A549 (cell line): ENCODE measurements at regions not wholly inside any gene's neighbourhood (a gene's known extent, or its start where the extent isn't known, plus 50 kb on each side); places are given as distances from the start of the nearest gene placed in this dataset.

Experiments
- ATAC-seq, 2 experiments: fragments of 200-7000 bp in 1 of 2; fragments of >200 bp in 1 of 2; cut with Nextera tagmentation in 1 of 2; cut with Tn5 transposase in 1 of 2; 3 replicates each; pipeline versions ENCODE4 v1.8.0 to v1.9.1; 2018 to 2020; ENCODE audit warnings: mild to moderate bottlenecking in 1 of 2, moderate library complexity in 1 of 2
- CTCF ChIA-PET: fragments of 300-600 bp; sonication (Branson Sonifier 250); formaldehyde crosslinking; extraction: SDS; loops from one replicate; lab custom pipeline; 2021; ENCODE audit warnings: antibody characterized with exemption, inconsistent platforms; lab: Yijun Ruan, JAX
- POLR2A ChIA-PET: fragments of 350-600 bp; formaldehyde crosslinking; extraction: SDS; loops from one replicate; lab custom pipeline; 2021; ENCODE audit warnings: antibody characterized with exemption, inconsistent platforms; lab: Yijun Ruan, JAX
- DNase-seq, 2 experiments: peaks; one replicate each; pipeline versions ENCODE4 v3.0.0 to v3.0.0-alpha.2; 2011 to 2016; ENCODE audit warnings: low read depth in 1 of 2, low spot score in 1 of 2
- FAIRE-seq: peaks from 2 replicates; lab custom pipeline; 2011; peaks lifted over from hg19 to GRCh38; lab: Jason Lieb, UNC
- H3K27ac ChIP-seq, 2 experiments: fragments of >200 bp; sonication (Bioruptor Twin); formaldehyde crosslinking; 3 replicates each; pipeline ENCODE4 v1.5.1; 2016 to 2017
- H3K4me1 ChIP-seq: fragments of >200 bp; sonication (Bioruptor Twin); formaldehyde crosslinking; 3 replicates; pipeline ENCODE4 v1.6.1; 2016
- H3K4me2 ChIP-seq: fragments of >200 bp; sonication (Bioruptor Twin); formaldehyde crosslinking; 3 replicates; pipeline ENCODE4 v1.6.1; 2016
- H3K4me3 ChIP-seq: fragments of >200 bp; sonication (Bioruptor Twin); formaldehyde crosslinking; 3 replicates; pipeline ENCODE4 v1.5.1; 2016
- H3K9me3 ChIP-seq: fragments of >200 bp; sonication (Bioruptor Twin); formaldehyde crosslinking; 3 replicates; pipeline ENCODE4 v1.6.1; 2016
- BCL3 ChIP-seq: fragments of >200 bp; sonication (Bioruptor Twin); formaldehyde crosslinking; IDR thresholded peaks from 3 replicates; pipeline ENCODE4 v1.6.1; 2016
- CEBPB ChIP-seq, 2 experiments: fragments of >200 bp in 1 of 2; sonication (Bioruptor Twin) in 1 of 2; formaldehyde crosslinking in 1 of 2; IDR thresholded peaks; 2 replicates each; pipeline ENCODE4 v1.6.1; 2012 to 2016
- CHD2 ChIP-seq: fragments of 150-350 bp; IDR thresholded peaks from 2 replicates; pipeline ENCODE4 v1.6.1; 2014; ENCODE audit warnings: low read length; ENCODE audit not compliant: partially characterized antibody
- EHF ChIP-seq: fragments of 250-450 bp; sonication (Bioruptor Pico); IDR thresholded peaks from 2 replicates; pipeline ENCODE4 v1.5.0; 2020; ENCODE audit warnings: mild to moderate bottlenecking
- EHMT2 ChIP-seq: fragments of 200-600 bp; sonication (generic); IDR thresholded peaks from 2 replicates; pipeline ENCODE4 v1.6.1; 2016; ENCODE audit warnings: antibody characterized with exemption, low read depth, mild to moderate bottlenecking, moderate library complexity
- ELK1 ChIP-seq: fragments of 150-350 bp; IDR thresholded peaks from 2 replicates; pipeline ENCODE4 v1.6.1; 2014; ENCODE audit warnings: low read depth, mild to moderate bottlenecking, low read length
- HES2 ChIP-seq: fragments of >200 bp; sonication (Bioruptor Twin); formaldehyde crosslinking; IDR thresholded peaks from 2 replicates; pipeline ENCODE4 v1.6.1; 2016
- HEYL ChIP-seq: fragments of 250-450 bp; sonication (Bioruptor Pico); IDR thresholded peaks from 2 replicates; pipeline ENCODE4 v1.8.0; 2021; ENCODE audit warnings: mild to moderate bottlenecking, moderate library complexity
- KDM1A ChIP-seq: fragments of 200-600 bp; sonication (generic); IDR thresholded peaks from 2 replicates; pipeline ENCODE4 v1.6.1; 2016; ENCODE audit warnings: low read depth, mild to moderate bottlenecking
- KDM5A ChIP-seq: fragments of 200-600 bp; sonication (generic); IDR thresholded peaks from 2 replicates; pipeline ENCODE4 v1.6.1; 2016; ENCODE audit warnings: antibody characterized with exemption, mild to moderate bottlenecking
- MAX ChIP-seq: IDR thresholded peaks from 2 replicates; pipeline ENCODE4 v1.6.1; 2012
- NFE2L2 ChIP-seq: fragments of 150-350 bp; conservative IDR thresholded peaks from 2 replicates; pipeline ENCODE4 v1.6.1; 2014; ENCODE audit warnings: low read length
- NR3C1 ChIP-seq: fragments of >200 bp; sonication (Bioruptor Twin); formaldehyde crosslinking; IDR thresholded peaks from 3 replicates; pipeline ENCODE4 v1.6.1; 2017
- PBX3 ChIP-seq: IDR thresholded peaks from 2 replicates; pipeline ENCODE4 v1.6.1; 2012
- POLR2AphosphoS2 ChIP-seq: conservative IDR thresholded peaks from 2 replicates; pipeline ENCODE4 v1.6.1; 2012; ENCODE audit warnings: low read length, improper control_type of control experiment, inconsistent platforms
- RNF2 ChIP-seq: fragments of 200-600 bp; sonication (generic); IDR thresholded peaks from 2 replicates; pipeline ENCODE4 v1.6.1; 2016; ENCODE audit warnings: low read depth, mild to moderate bottlenecking, antibody characterized with exemption, moderate library complexity, borderline replicate concordance
- SMC3 ChIP-seq: fragments of >200 bp; sonication (Bioruptor Twin); formaldehyde crosslinking; IDR thresholded peaks from 3 replicates; pipeline ENCODE4 v1.6.1; 2018; ENCODE audit warnings: inconsistent platforms
- SREBF2 ChIP-seq: fragments of 450-650 bp; IDR thresholded peaks from 2 replicates; pipeline ENCODE4 v1.6.1; 2014; ENCODE audit warnings: mild to moderate bottlenecking, moderate library complexity
- TP53 ChIP-seq: fragments of 250-450 bp; sonication (Bioruptor Pico); IDR thresholded peaks from 2 replicates; pipeline ENCODE4 v1.5.0; 2021; ENCODE audit warnings: mild to moderate bottlenecking, moderate library complexity
- USF2 ChIP-seq: fragments of 450-650 bp; IDR thresholded peaks from 2 replicates; pipeline ENCODE4 v1.6.1; 2014; ENCODE audit warnings: antibody characterized with exemption
- ZNF302 ChIP-seq: fragments of 250-450 bp; sonication (Bioruptor Pico); IDR thresholded peaks from 2 replicates; pipeline ENCODE4 v1.9.0; 2021; ENCODE audit warnings: inconsistent platforms, mild to moderate bottlenecking, moderate library complexity
- WGBS: methylation state at CpG from one replicate; pipeline ENCODE4 v1.1.6; 2017; ENCODE audit errors: missing lambda C conversion rate; 5-methylcytosine and 5-hydroxymethylcytosine counted together

GRCh38 chr18:22279741-22280452, 110.5 kb downstream of the GATA6 start:
- ChIA-PET POLR2A (no interaction called here), CTCF (no interaction called here)
- FAIRE-seq (no peak), ATAC-seq (no peak), DNase-seq (no peak)
- Histone ChIP-seq H3K4me3 (no peak overlapping the region), H3K4me1 (peaks cover 19% of the 10 kb centered on the region), H3K27ac (peak overlapping the region in 1 of 2 experiments; percentile 28; a peak in 1 of 6 replicates), H3K9me3 (no peaks in the 10 kb centered on the region), H3K4me2 (no peak overlapping the region)
- no peak for TF ChIP-seq CEBPB (IDR thresholded peaks at IDR 0.05)
- TF ChIP-seq HES2, result no peak
- TF ChIP-seq MAX, result no peak
- TF ChIP-seq ELK1, result no peak
- TF ChIP-seq NFE2L2, result no peak
- no peak for TF ChIP-seq EHF (CRISPR knock-in tag)
- no peak for TF ChIP-seq KDM5A
- no peak for TF ChIP-seq SMC3
- WGBS, result 71% methylated on average over 10 of the region's 10 CpGs

- TF ChIP-seq TP53 (no peak), PBX3 (no peak), ZNF302 (CRISPR knock-in tag) (no peak), NFE2L2 (no peak), ELK1 (no peak), HEYL (CRISPR knock-in tag) (no peak), KDM1A (no peak), NR3C1 (no peak), BCL3 (no peak)
- 100% methylated on average over 1 of the region's 1 CpG for WGBS
- no peak overlapping the region for H3K4me2 ChIP-seq
- POLR2A ChIA-PET, result no interaction called here
- H3K4me3 ChIP-seq, result no peak overlapping the region
- ATAC-seq (no peak), FAIRE-seq (no peak), DNase-seq (no peak)
- H3K9me3 ChIP-seq, result no peaks in the 10 kb centered on the region; the same call in 2 of the 3 replicates
- peaks cover 15% of the 10 kb centered on the region for H3K4me1 ChIP-seq
- no peak overlapping the region for H3K27ac ChIP-seq
- CTCF ChIA-PET, result no interaction called here
These were observed 109.4 kb downstream of the GATA6 start for GRCh38 chr18:22278798-22279197.

GRCh38 chr18:22277758-22278157, 108.4 kb downstream of the GATA6 start:
- H3K4me1 ChIP-seq, result peaks cover 8% of the 10 kb centered on the region
- H3K4me3 ChIP-seq, result no peak overlapping the region
- WGBS, result 98% methylated on average over 12 of the region's 12 CpGs
- H3K9me3 ChIP-seq, result no peaks in the 10 kb centered on the region; the same call in 2 of the 3 replicates
- no peak for ATAC-seq
- TF ChIP-seq CHD2, result no peak
- no peak for TF ChIP-seq ZNF302 (CRISPR knock-in tag)
- no peak for TF ChIP-seq RNF2
- no peak for TF ChIP-seq SMC3
- no peak for TF ChIP-seq POLR2AphosphoS2
- TF ChIP-seq EHMT2, result no peak
- TF ChIP-seq SREBF2, result no peak
- TF ChIP-seq USF2, result no peak
- ChIA-PET POLR2A (no interaction called here), CTCF (no interaction called here)
- no peak for DNase-seq
- no peak overlapping the region for H3K27ac ChIP-seq
- FAIRE-seq, result no peak
- no peak overlapping the region for H3K4me2 ChIP-seq
